Left ventricle myocardium inferior (tissue), 1 donor: ENCODE measurements at regions not wholly inside any gene's neighbourhood (a gene's known extent, or its start where the extent isn't known, plus 50 kb on each side); places are given as distances from the start of the nearest gene placed in this dataset.
"Not testable (repeated sequence)": the region's sequence is repeated elsewhere in the genome, so short reads cannot be mapped to it uniquely, and the experiment has no call there.

Experiments used
- DNase-seq: peaks from one replicate; pipeline ENCODE4 v3.0.0-alpha.2; 2020
- H3K27ac ChIP-seq: fragments of 200-600 bp; replicated peaks from 2 replicates; pipeline ENCODE4 v1.8.0; 2021
- H3K27me3 ChIP-seq: fragments of 200-600 bp; 2 replicates; pipeline ENCODE4 v1.8.0; 2021; ENCODE audit warnings: low read depth
- H3K36me3 ChIP-seq: fragments of 200-600 bp; 2 replicates; pipeline ENCODE4 v1.8.0; 2021
- H3K4me1 ChIP-seq: fragments of 200-600 bp; 2 replicates; pipeline ENCODE4 v1.8.0; 2021
- H3K4me3 ChIP-seq: fragments of 200-600 bp; 2 replicates; pipeline ENCODE4 v1.8.0; 2021; ENCODE audit warnings: mild to moderate bottlenecking, moderate library complexity
- H3K9me3 ChIP-seq: fragments of 200-600 bp; replicated peaks from 2 replicates; pipeline ENCODE4 v1.8.0; 2021
- CTCF ChIP-seq: fragments of 200-600 bp; IDR thresholded peaks from 2 replicates; pipeline ENCODE4 v1.8.0; 2021; ENCODE audit warnings: antibody characterized with exemption, mild to moderate bottlenecking, borderline replicate concordance
- intact Hi-C: fragments of 100-400 bp; cut with micrococcal nuclease; formaldehyde crosslinking; loops from one replicate; pipeline ENCODE4 v1.11.0; 2022
- donor health status: DM: no; HTN: yes; CAD: no; lungs with severe emphysema.

- Histone ChIP-seq H3K27me3 (no peaks in the 10 kb centered on the region), H3K4me1 (no peaks in the 10 kb centered on the region)
Observed at GRCh38 chr3:130800829-130801228, 54.2 kb upstream of the PIK3R4 start.

GRCh38 chr3:130801473-130801872, 54.8 kb upstream of the PIK3R4 start:
- no peak for DNase-seq
- Histone ChIP-seq H3K27me3 (no peaks in the 10 kb centered on the region), H3K4me1 (no peaks in the 10 kb centered on the region), H3K4me3 (no peak overlapping the region), H3K27ac (no peak overlapping the region), H3K9me3 (peaks cover 5% of the 10 kb centered on the region), H3K36me3 (no peaks in the 10 kb centered on the region)
- no peak for TF ChIP-seq CTCF
- intact Hi-C loops = no loop called here

More at GRCh38 chr3:130800829-130801228, 54.2 kb upstream of the PIK3R4 start:
- Histone ChIP-seq H3K27ac (no peak overlapping the region), H3K9me3 (peaks cover 5% of the 10 kb centered on the region), H3K36me3 (no peaks in the 10 kb centered on the region), H3K4me3 (no peak overlapping the region)
- intact Hi-C loops = no loop called here
- no peak for DNase-seq
- no peak for TF ChIP-seq CTCF

- TF ChIP-seq CTCF = no peak
- H3K27ac ChIP-seq = no peak overlapping the region
- peaks cover 4% of the 10 kb centered on the region for H3K9me3 ChIP-seq
- no peak for DNase-seq
- no peaks in the 10 kb centered on the region for H3K36me3 ChIP-seq
- no peaks in the 10 kb centered on the region for H3K27me3 ChIP-seq
- H3K4me3 ChIP-seq = no peak overlapping the region
- intact Hi-C loops = no loop called here
- H3K4me1 ChIP-seq = no peaks in the 10 kb centered on the region
Observed at GRCh38 chr3:130811557-130811956, 64.9 kb upstream of the PIK3R4 start.

- no peaks in the 10 kb centered on the region for H3K27me3 ChIP-seq
- H3K4me1 ChIP-seq = no peaks in the 10 kb centered on the region
- intact Hi-C loops = no loop called here
- H3K4me3 ChIP-seq = no peak overlapping the region
- DNase-seq = no peak
- no peak for TF ChIP-seq CTCF
- peaks cover 4% of the 10 kb centered on the region for H3K9me3 ChIP-seq
- no peak overlapping the region for H3K27ac ChIP-seq
- H3K36me3 ChIP-seq = no peaks in the 10 kb centered on the region
Observed at GRCh38 chr3:130814691-130815472, 68.3 kb upstream of the PIK3R4 start.

GRCh38 chr3:130816561-130817445, 70.2 kb upstream of the PIK3R4 start:
- Histone ChIP-seq H3K27ac (no peak overlapping the region), H3K27me3 (no peaks in the 10 kb centered on the region), H3K36me3 (no peaks in the 10 kb centered on the region), H3K4me1 (no peaks in the 10 kb centered on the region), H3K9me3 (no peaks in the 10 kb centered on the region), H3K4me3 (no peak overlapping the region)
- no peak for TF ChIP-seq CTCF
- intact Hi-C loops = no loop called here
- DNase-seq = no peak

GRCh38 chr3:130818066-130818465, 71.4 kb upstream of the PIK3R4 start:
- H3K36me3 ChIP-seq, H3K4me1 ChIP-seq, H3K27me3 ChIP-seq, H3K4me3 ChIP-seq, H3K27ac ChIP-seq, DNase-seq, H3K9me3 ChIP-seq, intact Hi-C loops: not testable (repeated sequence)
